ENCODE measurements at regions not wholly inside any gene's neighbourhood (a gene's known extent, or its start where the extent isn't known, plus 50 kb on each side); places are given as distances from the start of the nearest gene placed in this dataset.

DNA sequence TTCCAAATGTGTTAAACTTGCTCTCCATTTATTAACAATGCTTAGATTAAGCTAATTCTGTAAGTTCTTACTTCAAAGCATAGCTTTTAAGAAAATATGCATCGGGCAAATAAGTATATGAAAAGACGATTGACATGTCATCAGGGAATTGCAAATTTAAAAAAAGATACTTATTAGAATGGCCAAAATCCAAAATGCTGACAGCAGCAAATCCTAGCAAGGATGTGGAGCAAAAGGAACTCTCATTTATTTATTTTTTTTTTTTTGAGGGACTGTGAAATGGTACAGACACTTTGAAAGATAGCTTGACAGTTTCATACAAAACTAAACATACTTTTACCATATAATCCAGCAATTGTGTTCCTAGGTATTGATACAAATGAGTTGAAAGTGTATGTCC is 779.5 kb upstream of the MDGA2 start:
- POLR2A ChIA-PET: no interaction called here
- CTCF ChIA-PET: no interaction called here

DNA sequence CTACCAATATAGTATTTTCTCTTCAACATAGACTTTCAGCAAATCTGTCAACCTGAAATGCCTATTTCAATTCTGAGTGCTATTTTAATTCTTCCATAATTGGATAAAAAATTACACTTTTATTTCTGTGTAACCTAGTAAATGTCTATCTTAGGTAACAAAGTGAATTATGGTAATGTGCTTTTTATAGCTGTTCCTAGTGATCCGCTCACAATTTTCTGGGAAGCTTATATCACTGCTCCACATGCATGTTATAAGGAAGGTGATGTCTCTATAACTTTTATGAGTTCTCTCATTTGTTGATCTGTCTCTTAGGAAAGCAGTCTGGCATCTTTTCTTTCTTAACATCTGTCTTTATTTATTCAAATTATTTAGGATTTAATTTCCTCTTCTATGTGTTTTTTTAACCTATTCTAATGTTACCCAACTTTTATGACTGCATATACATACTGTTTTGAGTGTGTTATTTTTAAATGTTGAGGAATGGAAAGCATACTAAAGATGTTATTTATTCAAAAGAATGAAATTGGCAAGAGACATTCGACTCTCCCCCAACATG is 777.1 kb upstream of the MDGA2 start:
- Histone ChIP-seq H3K9me3 (no peaks in the 10 kb centered on the region), H3K79me2 (ENCODE audit: insufficient read depth) (no peaks in the 10 kb centered on the region), H4K20me1 (ENCODE audit: insufficient read depth) (no peaks in the 10 kb centered on the region), H3K27me3 (ENCODE audit: insufficient read depth) (no peaks in the 10 kb centered on the region), H3K4me1 (ENCODE audit: control insufficient read depth in 1 of 2, insufficient read depth in 2 of 2, low read depth in 1 of 2, low read length in 1 of 2) (no peaks in the 10 kb centered on the region), H3K27ac (ENCODE audit: low read depth in 2 of 2, low read length in 1 of 2) (no peak overlapping the region), H3K36me3 (replicated peaks in 1 of 2; ENCODE audit: control insufficient read depth in 1 of 2, insufficient read depth in 2 of 2, low read length in 1 of 2) (no peaks in the 10 kb centered on the region), H3K4me3 (ENCODE audit: low read depth in 2 of 2, low read length in 1 of 2) (no peak overlapping the region), H3K9ac (no peak overlapping the region), H3K4me2 (no peak overlapping the region), H3K9me2 (no peaks in the 10 kb centered on the region), H2AFZ (ENCODE audit: low read depth) (no peak overlapping the region), H3F3A (replicated peaks; ENCODE audit: insufficient read depth) (no peaks in the 10 kb centered on the region)
- TF ChIP-seq, protein P1, sequence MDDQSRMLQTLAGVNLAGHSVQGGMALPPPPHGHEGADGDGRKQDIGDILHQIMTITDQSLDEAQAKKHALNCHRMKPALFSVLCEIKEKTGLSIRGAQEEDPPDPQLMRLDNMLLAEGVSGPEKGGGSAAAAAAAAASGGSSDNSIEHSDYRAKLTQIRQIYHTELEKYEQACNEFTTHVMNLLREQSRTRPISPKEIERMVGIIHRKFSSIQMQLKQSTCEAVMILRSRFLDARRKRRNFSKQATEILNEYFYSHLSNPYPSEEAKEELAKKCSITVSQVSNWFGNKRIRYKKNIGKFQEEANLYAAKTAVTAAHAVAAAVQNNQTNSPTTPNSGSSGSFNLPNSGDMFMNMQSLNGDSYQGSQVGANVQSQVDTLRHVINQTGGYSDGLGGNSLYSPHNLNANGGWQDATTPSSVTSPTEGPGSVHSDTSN (IDR thresholded peaks at IDR 0.05): no peak
- TF ChIP-seq, protein P2, sequence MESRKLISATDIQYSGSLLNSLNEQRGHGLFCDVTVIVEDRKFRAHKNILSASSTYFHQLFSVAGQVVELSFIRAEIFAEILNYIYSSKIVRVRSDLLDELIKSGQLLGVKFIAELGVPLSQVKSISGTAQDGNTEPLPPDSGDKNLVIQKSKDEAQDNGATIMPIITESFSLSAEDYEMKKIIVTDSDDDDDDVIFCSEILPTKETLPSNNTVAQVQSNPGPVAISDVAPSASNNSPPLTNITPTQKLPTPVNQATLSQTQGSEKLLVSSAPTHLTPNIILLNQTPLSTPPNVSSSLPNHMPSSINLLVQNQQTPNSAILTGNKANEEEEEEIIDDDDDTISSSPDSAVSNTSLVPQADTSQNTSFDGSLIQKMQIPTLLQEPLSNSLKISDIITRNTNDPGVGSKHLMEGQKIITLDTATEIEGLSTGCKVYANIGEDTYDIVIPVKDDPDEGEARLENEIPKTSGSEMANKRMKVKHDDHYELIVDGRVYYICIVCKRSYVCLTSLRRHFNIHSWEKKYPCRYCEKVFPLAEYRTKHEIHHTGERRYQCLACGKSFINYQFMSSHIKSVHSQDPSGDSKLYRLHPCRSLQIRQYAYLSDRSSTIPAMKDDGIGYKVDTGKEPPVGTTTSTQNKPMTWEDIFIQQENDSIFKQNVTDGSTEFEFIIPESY (IDR thresholded peaks at IDR 0.05; ENCODE audit: borderline replicate concordance, low read depth): no peak
- TF ChIP-seq GATA2 (CRISPR knock-in tag; IDR thresholded peaks at IDR 0.05) (no peak), NFIC (IDR thresholded peaks at IDR 0.05; ENCODE audit: borderline replicate concordance) (no peak), POLR2AphosphoS5 (IDR thresholded peaks at IDR 0.05; ENCODE audit: low read depth, low read length) (no peak), SIN3A (IDR thresholded peaks at IDR 0.05; ENCODE audit: borderline replicate concordance, low read depth, low read length) (no peak), EZH2phosphoT487 (IDR thresholded peaks at IDR 0.05; ENCODE audit: borderline replicate concordance, low read depth) (no peak), FOSL2 (IDR thresholded peaks at IDR 0.05; ENCODE audit: borderline replicate concordance, low read depth) (no peak), FOXM1 (IDR thresholded peaks at IDR 0.05; ENCODE audit: low read depth) (no peak), RAD21 (IDR thresholded peaks at IDR 0.05; ENCODE audit: low read length) (no peak), NRF1 (IDR thresholded peaks at IDR 0.05; ENCODE audit: low read depth, low read length) (no peak), MXI1 (IDR thresholded peaks at IDR 0.05; ENCODE audit: low read depth, low read length) (no peak), CHD2 (IDR thresholded peaks at IDR 0.05; ENCODE audit: low read length, partially characterized antibody) (no peak), TEAD4 (IDR thresholded peaks at IDR 0.05; ENCODE audit: borderline replicate concordance, insufficient read depth) (no peak)
- TF ChIP-seq, protein P3, sequence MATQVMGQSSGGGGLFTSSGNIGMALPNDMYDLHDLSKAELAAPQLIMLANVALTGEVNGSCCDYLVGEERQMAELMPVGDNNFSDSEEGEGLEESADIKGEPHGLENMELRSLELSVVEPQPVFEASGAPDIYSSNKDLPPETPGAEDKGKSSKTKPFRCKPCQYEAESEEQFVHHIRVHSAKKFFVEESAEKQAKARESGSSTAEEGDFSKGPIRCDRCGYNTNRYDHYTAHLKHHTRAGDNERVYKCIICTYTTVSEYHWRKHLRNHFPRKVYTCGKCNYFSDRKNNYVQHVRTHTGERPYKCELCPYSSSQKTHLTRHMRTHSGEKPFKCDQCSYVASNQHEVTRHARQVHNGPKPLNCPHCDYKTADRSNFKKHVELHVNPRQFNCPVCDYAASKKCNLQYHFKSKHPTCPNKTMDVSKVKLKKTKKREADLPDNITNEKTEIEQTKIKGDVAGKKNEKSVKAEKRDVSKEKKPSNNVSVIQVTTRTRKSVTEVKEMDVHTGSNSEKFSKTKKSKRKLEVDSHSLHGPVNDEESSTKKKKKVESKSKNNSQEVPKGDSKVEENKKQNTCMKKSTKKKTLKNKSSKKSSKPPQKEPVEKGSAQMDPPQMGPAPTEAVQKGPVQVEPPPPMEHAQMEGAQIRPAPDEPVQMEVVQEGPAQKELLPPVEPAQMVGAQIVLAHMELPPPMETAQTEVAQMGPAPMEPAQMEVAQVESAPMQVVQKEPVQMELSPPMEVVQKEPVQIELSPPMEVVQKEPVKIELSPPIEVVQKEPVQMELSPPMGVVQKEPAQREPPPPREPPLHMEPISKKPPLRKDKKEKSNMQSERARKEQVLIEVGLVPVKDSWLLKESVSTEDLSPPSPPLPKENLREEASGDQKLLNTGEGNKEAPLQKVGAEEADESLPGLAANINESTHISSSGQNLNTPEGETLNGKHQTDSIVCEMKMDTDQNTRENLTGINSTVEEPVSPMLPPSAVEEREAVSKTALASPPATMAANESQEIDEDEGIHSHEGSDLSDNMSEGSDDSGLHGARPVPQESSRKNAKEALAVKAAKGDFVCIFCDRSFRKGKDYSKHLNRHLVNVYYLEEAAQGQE (IDR thresholded peaks at IDR 0.05; ENCODE audit: low read depth, low read length): no peak
- TF ChIP-seq, protein P4, sequence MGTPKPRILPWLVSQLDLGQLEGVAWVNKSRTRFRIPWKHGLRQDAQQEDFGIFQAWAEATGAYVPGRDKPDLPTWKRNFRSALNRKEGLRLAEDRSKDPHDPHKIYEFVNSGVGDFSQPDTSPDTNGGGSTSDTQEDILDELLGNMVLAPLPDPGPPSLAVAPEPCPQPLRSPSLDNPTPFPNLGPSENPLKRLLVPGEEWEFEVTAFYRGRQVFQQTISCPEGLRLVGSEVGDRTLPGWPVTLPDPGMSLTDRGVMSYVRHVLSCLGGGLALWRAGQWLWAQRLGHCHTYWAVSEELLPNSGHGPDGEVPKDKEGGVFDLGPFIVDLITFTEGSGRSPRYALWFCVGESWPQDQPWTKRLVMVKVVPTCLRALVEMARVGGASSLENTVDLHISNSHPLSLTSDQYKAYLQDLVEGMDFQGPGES (IDR thresholded peaks at IDR 0.05; ENCODE audit: low read depth, low read length): no peak
- DNase-seq: no peak
- WGBS (ENCODE audit: low lambda C conversion rate): 39% methylated on average over 2 of the region's 2 CpGs
- ChIA-PET POLR2A (no interaction called here), CTCF (no interaction called here)

More for the DNA sequence above, 779.5 kb upstream of the MDGA2 start:
- no peaks in the 10 kb centered on the region for H3K9me3 ChIP-seq
- H3K9ac ChIP-seq: no peak overlapping the region
- WGBS (ENCODE audit: low lambda C conversion rate): 50% methylated on average over 2 of the region's 2 CpGs
- no peaks in the 10 kb centered on the region for H4K20me1 ChIP-seq (ENCODE audit: insufficient read depth)
- DNase-seq: no peak
- no peaks in the 10 kb centered on the region for H3K36me3 ChIP-seq (replicated peaks in 1 of 2; ENCODE audit: control insufficient read depth in 1 of 2, insufficient read depth in 2 of 2, low read length in 1 of 2)
- no peaks in the 10 kb centered on the region for H3K27me3 ChIP-seq (ENCODE audit: insufficient read depth)
- no peaks in the 10 kb centered on the region for H3K79me2 ChIP-seq (ENCODE audit: insufficient read depth)
- TF ChIP-seq MXI1 (IDR thresholded peaks at IDR 0.05; ENCODE audit: low read depth, low read length): no peak
- TF ChIP-seq GATA2 (CRISPR knock-in tag; IDR thresholded peaks at IDR 0.05): no peak
- TF ChIP-seq, protein P1 (IDR thresholded peaks at IDR 0.05): no peak
- TF ChIP-seq YY1 (IDR thresholded peaks at IDR 0.05; ENCODE audit: low read depth): no peak
- no peaks in the 10 kb centered on the region for H3F3A ChIP-seq (replicated peaks; ENCODE audit: insufficient read depth)
- H3K4me2 ChIP-seq: no peak overlapping the region
- no peaks in the 10 kb centered on the region for H3K9me2 ChIP-seq
- no peak overlapping the region for H2AFZ ChIP-seq (ENCODE audit: low read depth)
- no peak overlapping the region for H3K27ac ChIP-seq (ENCODE audit: low read depth in 2 of 2, low read length in 1 of 2)
- H3K4me1 ChIP-seq (ENCODE audit: control insufficient read depth in 1 of 2, insufficient read depth in 2 of 2, low read depth in 1 of 2, low read length in 1 of 2): no peaks in the 10 kb centered on the region
- no peak overlapping the region for H3K4me3 ChIP-seq (ENCODE audit: low read depth in 2 of 2, low read length in 1 of 2)

All from SK-N-SH (cell line).